ENCODE measurements at regions not wholly inside any gene's neighbourhood (a gene's known extent, or its start where the extent isn't known, plus 50 kb on each side); places are given as distances from the start of the nearest gene placed in this dataset.

- BruUV-seq (replicated peaks), result no TSS peak
- no peak for TF ChIP-seq EZH2 (IDR thresholded peaks at IDR 0.05; ENCODE audit: borderline replicate concordance, low read depth, low read length, poor library complexity, severe bottlenecking)
- no peak for TF ChIP-seq CTCF (conservative IDR thresholded peaks at IDR 0.05; ENCODE audit: low read depth, low read length)
- H3K9me3 ChIP-seq (ENCODE audit: low read depth, low read length, poor library complexity, severe bottlenecking), result no peaks in the 10 kb centered on the region
- no peaks in the 10 kb centered on the region for H3K27me3 ChIP-seq (replicated peaks; ENCODE audit: insufficient read depth, low read depth, low read length, poor library complexity)
- no peak for DNase-seq (ENCODE audit: low spot score)
- H3K4me1 ChIP-seq (ENCODE audit: insufficient read depth, low read length, poor library complexity, severe bottlenecking), result no peaks in the 10 kb centered on the region
- no peak overlapping the region for H3K27ac ChIP-seq (ENCODE audit: low read depth, low read length, poor library complexity, severe bottlenecking)
- intact Hi-C loops (cut with micrococcal nuclease; ENCODE audit: unreplicated experiment), result no loop called here
- H3K36me3 ChIP-seq (ENCODE audit: insufficient read depth, low read length, poor library complexity, severe bottlenecking), result no peaks in the 10 kb centered on the region
- H3K4me3 ChIP-seq (ENCODE audit: low read depth, low read length, poor library complexity, severe bottlenecking), result no peak overlapping the region
- CTCF ChIA-PET, result no interaction called here
- POLR2A ChIA-PET (ENCODE audit: low non-redundant PET), result no interaction called here
These were observed 1303.5 kb upstream of the CITED2 start for GRCh38 chr6:140677781-140678528.

- Histone ChIP-seq H3K4me1 (ENCODE audit: insufficient read depth, low read length, poor library complexity, severe bottlenecking) (peaks cover 3% of the 10 kb centered on the region), H3K27ac (ENCODE audit: low read depth, low read length, poor library complexity, severe bottlenecking) (no peak overlapping the region), H3K4me3 (ENCODE audit: low read depth, low read length, poor library complexity, severe bottlenecking) (no peak overlapping the region), H3K27me3 (replicated peaks; ENCODE audit: insufficient read depth, low read depth, low read length, poor library complexity) (no peaks in the 10 kb centered on the region), H3K36me3 (ENCODE audit: insufficient read depth, low read length, poor library complexity, severe bottlenecking) (no peaks in the 10 kb centered on the region), H3K9me3 (ENCODE audit: low read depth, low read length, poor library complexity, severe bottlenecking) (no peaks in the 10 kb centered on the region)
- ChIA-PET POLR2A (ENCODE audit: low non-redundant PET) (no interaction called here), CTCF (no interaction called here)
- intact Hi-C loops (cut with micrococcal nuclease; ENCODE audit: unreplicated experiment), result no loop called here
- DNase-seq (ENCODE audit: low spot score), result peak; percentile 23
- BruUV-seq (replicated peaks), result no TSS peak
- TF ChIP-seq EZH2 (IDR thresholded peaks at IDR 0.05; ENCODE audit: borderline replicate concordance, low read depth, low read length, poor library complexity, severe bottlenecking), result no peak
- TF ChIP-seq CTCF (conservative IDR thresholded peaks at IDR 0.05; ENCODE audit: low read depth, low read length), result peak; percentile 32
These were observed 1297.5 kb upstream of the CITED2 start for GRCh38 chr6:140671926-140672325.

GRCh38 chr6:140670021-140670420 lies 1295.6 kb upstream of the CITED2 start:
- Histone ChIP-seq H3K27ac (ENCODE audit: low read depth, low read length, poor library complexity, severe bottlenecking) (no peak overlapping the region), H3K27me3 (replicated peaks; ENCODE audit: insufficient read depth, low read depth, low read length, poor library complexity) (no peaks in the 10 kb centered on the region), H3K4me1 (ENCODE audit: insufficient read depth, low read length, poor library complexity, severe bottlenecking) (peaks cover 3% of the 10 kb centered on the region), H3K9me3 (ENCODE audit: low read depth, low read length, poor library complexity, severe bottlenecking) (peaks cover 3% of the 10 kb centered on the region), H3K36me3 (ENCODE audit: insufficient read depth, low read length, poor library complexity, severe bottlenecking) (no peaks in the 10 kb centered on the region), H3K4me3 (ENCODE audit: low read depth, low read length, poor library complexity, severe bottlenecking) (no peak overlapping the region)
- intact Hi-C loops (cut with micrococcal nuclease; ENCODE audit: unreplicated experiment), result no loop called here
- POLR2A ChIA-PET (ENCODE audit: low non-redundant PET), result interaction anchor here (0.6 kb wide), 1 partner anchor 39 kb away, joined by 4 read pairs; no protein-coding TSS in a partner anchor
- DNase-seq (ENCODE audit: low spot score), result no peak
- CTCF ChIA-PET, result no interaction called here
- TF ChIP-seq CTCF (conservative IDR thresholded peaks at IDR 0.05; ENCODE audit: low read depth, low read length), result no peak
- no peak for TF ChIP-seq EZH2 (IDR thresholded peaks at IDR 0.05; ENCODE audit: borderline replicate concordance, low read depth, low read length, poor library complexity, severe bottlenecking)
- no TSS peak for BruUV-seq (replicated peaks)

All from A673 (cell line).